Central memory CD4-positive, alpha-beta T cell (primary cell): ENCODE measurements at regions not wholly inside any gene's neighbourhood (a gene's known extent, or its start where the extent isn't known, plus 50 kb on each side); places are given as distances from the start of the nearest gene placed in this dataset.
A peak's percentile ranks its signal among the peaks of the same experiment; 100 is the strongest.

Source experiments
- DNase-seq: peaks from one replicate; pipeline ENCODE4 v3.0.0; 2022

DNA sequence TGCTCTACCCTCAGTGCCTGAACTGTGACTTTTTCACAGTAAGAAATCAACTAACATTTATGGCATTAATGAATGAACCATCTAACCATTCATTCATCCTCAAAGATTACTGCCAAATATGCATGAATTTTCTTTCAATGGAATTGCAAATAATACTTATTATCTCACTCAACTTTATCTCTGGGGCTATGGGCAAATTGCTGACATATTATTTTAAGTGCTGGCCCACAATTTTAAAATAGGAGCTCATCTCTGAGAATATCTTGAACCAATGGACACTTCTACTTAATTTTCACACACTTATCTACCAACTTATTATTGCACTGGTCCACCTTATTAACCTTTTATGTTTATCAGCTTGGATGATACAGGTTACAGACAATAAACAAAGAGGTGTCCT, 182.8 kb downstream of the RBM43 start:
- DNase-seq, result no peak

- DNase-seq, result no peak
Observed at GRCh38 chr2:151071906-151072305, 189.8 kb downstream of the RBM43 start.

- DNase-seq, result no peak
Observed at GRCh38 chr2:151071382-151071781, 190.3 kb downstream of the RBM43 start.

GRCh38 chr2:151070253-151070652, 191.4 kb downstream of the RBM43 start:
- DNase-seq, result no peak

DNA sequence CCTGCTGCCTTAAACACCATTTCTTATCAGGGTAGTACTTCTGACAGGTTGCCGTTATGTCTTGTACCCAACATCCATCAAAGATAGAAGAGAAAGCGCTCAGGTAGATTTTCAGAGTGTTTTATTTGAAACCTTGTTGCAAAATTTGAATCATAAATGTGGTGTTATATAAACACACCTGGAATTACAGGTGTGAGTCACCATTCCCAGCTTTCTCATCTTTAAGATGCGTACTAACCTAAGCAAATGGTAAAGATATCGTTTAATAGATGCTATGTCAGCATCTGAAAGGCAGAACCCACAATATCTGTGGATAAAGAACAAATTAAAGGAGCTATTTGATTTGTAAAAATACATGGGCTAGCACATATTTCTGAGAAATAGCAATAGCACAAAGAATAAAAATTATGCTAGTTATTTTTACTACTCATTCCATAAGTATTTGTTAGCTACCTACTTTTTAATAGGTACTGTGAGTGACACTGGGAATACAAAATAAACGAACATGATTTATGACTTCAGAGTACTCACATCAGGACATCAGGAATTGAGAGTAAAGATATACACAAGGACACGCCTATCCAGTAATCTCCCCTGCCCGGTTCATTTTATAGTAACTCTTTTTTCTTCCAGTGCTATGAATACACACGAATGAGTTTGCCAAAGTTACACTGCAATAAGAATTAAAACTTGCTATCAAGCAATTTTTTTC, 193.8 kb downstream of the RBM43 start:
- no peak for DNase-seq

GRCh38 chr2:151063271-151063670, 198.4 kb downstream of the RBM43 start:
- no peak for DNase-seq

- DNase-seq, result no peak
Observed at GRCh38 chr2:151060287-151060686, 201.4 kb downstream of the RBM43 start.

- no peak for DNase-seq
Observed at GRCh38 chr2:151056870-151057269, 204.8 kb downstream of the RBM43 start.

GRCh38 chr2:151053661-151053990, 208.0 kb downstream of the RBM43 start:
- DNase-seq, result no peak

DNA sequence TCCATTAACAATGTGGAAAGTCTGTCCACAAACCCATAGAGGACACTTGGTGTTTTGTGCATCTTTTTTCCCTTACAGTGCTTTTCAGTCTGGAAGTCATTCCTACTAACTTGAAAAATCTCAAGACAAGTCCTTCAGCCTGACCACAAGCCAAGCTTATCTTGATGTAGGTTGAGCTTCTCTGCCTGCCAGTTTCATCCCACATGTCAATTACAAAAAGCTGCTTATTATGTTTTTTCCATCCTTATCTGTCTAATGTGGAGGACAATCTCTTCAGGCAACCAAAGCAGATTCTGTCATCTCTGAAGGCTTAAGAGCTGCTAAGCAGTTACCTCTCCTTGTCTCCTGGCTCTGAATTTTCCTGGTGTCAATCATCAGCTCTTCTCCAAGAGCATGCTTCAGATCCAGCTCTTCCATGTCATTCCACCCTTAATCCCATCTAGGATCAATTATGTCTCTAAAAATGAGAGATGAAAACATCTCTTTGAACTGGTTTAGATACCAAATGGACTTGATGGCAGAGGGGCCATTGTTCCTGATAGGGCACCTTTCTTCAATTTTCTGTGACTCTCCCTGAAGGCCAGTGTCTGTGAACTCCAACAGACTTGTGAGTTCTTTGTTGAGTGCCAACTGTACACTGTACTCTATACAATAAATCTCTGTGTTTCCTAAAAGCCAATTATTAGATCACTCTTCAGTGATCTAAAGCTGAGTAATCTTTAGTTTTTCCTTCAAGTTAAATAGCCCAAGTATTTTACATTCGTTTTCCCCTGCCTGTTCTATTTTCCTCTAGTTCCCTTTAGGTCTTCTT, 208.6 kb downstream of the RBM43 start:
- no peak for DNase-seq

DNA sequence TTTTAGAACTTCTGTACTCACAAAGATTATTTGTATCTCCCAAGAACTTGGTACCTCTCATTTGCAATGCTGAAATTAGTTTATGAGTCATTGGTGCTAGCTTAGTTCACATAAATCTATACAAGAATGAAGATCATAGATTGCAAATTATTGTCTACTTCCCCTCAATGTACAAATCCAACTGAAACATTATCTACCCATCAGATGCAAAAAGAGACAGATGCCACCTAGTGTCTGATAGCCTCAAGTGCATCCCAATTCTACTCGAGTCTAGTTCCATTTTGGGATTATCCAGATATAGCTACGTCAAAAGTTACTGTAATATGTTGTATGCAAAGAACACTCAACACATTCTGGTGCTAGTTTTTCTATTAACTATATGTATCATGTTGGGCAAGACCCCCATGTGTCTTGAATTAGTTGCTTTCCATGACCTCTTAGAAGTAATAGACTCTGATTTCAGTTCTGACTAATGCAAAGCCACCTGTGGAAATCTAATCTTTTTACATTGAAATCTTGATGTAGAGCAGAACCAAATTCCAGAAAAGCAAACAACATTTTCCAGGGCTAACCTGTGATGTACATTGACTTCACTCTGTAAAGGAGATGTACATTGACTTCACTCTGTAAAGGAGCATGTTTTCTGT, 210.0 kb downstream of the RBM43 start:
- peak; percentile 8 for DNase-seq

- no peak for DNase-seq
Observed at GRCh38 chr2:151049746-151050145, 211.9 kb downstream of the RBM43 start.

DNA sequence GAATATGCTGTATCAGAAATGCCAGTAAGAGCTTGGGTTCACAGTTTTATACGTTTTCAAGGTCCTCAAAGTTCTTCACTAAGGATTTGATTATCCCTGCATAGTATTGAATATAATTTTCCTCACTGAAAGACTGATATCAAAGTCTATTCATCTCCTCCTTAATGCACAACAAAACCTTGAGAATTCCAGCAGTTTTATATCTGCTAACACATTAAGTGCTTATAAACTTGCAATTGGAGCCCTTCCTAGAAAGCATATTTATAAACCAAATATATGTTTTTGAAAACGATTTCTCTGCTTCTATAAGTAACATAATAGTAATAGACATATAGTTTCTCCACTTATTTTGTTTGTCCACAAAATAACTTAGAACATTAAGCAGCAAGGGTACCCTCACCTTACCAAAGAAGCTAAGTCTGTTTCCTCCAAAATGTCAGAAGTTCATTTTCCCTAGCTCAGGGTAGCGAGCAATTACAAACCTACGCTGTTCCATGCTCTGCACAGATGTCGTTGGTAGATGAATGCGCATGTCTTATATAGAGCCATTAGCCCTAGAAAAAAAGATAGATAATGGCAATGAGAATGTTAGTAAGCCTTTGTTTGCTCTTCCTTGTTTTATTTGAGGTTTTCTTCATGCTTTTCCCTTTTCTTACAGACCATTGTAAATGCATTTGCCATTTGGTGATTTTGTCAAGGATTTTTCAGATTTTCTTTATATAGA, 213.2 kb downstream of the RBM43 start:
- DNase-seq, result no peak

DNA sequence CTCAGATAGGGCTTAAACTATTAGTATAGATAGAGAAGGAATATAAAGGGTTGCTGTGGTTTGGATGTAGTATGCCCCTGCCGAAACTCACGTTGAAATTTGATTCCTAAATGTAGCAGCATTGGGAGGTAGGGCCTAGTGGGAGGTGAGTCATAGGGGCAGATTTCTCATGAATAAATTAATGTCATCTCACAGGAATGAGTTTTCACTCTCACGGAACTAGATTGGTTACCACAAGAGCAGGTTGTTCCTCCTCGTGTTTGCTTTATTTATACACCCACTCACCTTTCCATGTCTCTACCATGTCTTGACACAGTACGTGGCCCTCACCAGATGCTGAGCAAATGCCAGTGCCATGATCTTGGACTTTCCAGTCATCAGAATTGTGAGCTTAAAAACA, 218.2 kb downstream of the RBM43 start:
- DNase-seq, result no peak

DNA sequence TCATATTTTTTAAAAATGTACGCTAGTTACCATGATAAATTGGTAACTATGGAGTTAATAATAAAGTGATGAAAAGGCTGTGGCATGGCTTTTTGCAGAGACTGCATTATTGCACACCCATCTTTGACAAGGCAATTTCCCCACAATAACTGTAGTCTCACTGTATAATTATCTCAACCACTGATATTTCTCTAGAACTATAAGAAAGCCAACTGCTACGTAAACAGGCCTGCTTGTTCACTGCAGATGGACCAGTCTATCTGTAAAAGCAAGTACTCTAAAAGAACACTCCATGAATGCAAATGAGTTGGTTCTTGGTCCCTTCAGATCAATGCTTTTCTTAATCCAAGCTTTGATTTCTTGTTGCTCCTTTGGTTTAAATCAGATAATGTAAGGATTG, 218.7 kb downstream of the RBM43 start:
- no peak for DNase-seq

DNA sequence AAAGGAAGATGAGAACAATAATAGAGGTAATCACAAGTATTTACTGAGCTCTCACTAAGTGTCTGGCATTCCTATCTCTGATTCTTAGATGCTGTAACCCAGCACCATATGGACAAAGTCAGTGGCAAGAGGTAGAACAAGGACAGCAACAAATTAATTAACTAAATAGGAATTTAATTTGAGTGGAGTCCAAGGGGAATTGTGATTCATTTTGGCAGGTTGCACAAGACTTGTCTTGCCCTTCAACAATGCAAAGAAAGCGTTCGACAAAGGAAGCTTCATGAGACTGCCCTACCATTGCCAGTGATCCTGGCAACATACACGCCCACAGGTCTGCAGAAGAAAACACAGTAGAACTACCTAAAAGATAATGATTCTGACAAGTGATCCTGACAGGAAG, 221.6 kb downstream of the RBM43 start:
- DNase-seq, result no peak

DNA sequence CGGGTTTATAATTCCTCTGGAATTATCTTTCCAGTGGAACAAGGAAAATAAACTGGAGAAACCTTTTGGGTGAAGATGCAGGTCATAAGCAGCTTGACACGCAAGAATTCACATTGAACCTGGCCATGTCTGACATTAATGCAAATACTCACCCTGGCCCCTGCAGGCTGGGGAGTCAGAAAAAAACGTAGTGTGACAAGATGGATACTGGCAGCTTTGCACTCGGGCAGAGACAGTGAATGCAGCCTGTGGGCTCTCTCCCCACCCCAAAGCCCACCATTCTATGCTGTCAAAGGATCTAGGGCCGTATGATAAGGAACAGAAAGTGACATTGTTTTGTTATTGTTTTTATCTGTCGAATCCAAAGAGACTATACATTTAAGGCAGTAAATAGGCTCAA, 223.1 kb downstream of the RBM43 start:
- DNase-seq, result no peak

DNA sequence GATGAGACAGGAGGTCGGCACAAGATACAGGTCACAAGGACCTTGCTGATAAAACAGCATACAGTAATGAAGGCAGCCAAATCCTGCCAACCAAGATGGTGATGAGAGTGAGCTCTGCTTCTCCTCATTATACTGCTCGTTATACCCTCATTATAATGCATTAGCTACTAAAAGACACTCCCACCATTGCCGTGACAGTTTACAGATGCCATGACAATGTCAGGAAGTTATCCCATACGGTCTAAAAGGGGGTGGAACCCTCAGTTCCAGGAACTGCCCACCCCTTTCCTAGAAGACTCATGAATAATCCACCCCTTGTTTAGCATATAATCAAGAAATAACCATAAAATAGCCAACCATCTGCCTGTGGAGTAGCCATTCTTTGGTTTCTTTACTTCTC, 224.2 kb downstream of the RBM43 start:
- DNase-seq, result no peak

GRCh38 chr2:151033271-151034248, 228.1 kb downstream of the RBM43 start:
- no peak for DNase-seq

- no peak for DNase-seq
Observed at GRCh38 chr2:151032741-151033191, 228.9 kb downstream of the RBM43 start.

- no peak for DNase-seq
Observed at GRCh38 chr2:151030663-151031230, 230.9 kb downstream of the RBM43 start.
